SH-SY5Y (cell line): ENCODE measurements at regions not wholly inside any gene's neighbourhood (a gene's known extent, or its start where the extent isn't known, plus 50 kb on each side); places are given as distances from the start of the nearest gene placed in this dataset.

ENCODE experiments used
- GATA2 ChIP-seq: IDR thresholded peaks from 2 replicates; pipeline ENCODE4 v1.6.1; 2011; ENCODE audit warnings: mild to moderate bottlenecking, low read depth, low read length
- GATA3 ChIP-seq: IDR thresholded peaks from 2 replicates; pipeline ENCODE4 v1.6.1; 2011; ENCODE audit warnings: low read depth, mild to moderate bottlenecking, low read length, moderate library complexity

DNA sequence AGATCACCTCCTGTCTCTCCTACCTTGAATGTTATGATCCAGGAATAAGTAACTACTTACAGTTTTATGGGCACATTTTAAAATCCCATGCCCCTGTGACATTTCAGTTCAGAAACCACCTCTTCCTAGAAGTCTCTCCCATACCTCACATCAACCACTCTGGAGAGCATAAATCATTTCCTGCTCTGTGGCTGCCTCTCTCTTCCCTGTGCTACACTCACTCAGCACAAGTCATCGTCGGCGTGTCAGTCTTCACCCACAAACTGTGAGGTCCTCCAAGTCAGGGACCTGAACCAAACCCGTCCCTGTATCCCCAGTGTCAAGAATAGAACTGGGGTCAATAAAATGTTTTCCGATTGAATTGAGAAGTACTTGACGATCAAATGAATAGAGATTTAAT is 863.3 kb downstream of the BCL11B start:
- no peak for TF ChIP-seq GATA2
- no peak for TF ChIP-seq GATA3
